ENCODE measurements at regions not wholly inside any gene's neighbourhood (a gene's known extent, or its start where the extent isn't known, plus 50 kb on each side); places are given as distances from the start of the nearest gene placed in this dataset.

- TF ChIP-seq CTCF (conservative IDR thresholded peaks at IDR 0.05; ENCODE audit: low read length) (no peak), EZH2phosphoT487 (IDR thresholded peaks at IDR 0.05; ENCODE audit: borderline replicate concordance, low read depth, low read length) (no peak)
Measured at GRCh38 chr3:174495311-174495710, 363.8 kb upstream of the NAALADL2 start.
